ENCODE measurements at regions not wholly inside any gene's neighbourhood (a gene's known extent, or its start where the extent isn't known, plus 50 kb on each side); places are given as distances from the start of the nearest gene placed in this dataset.

- no peak for DNase-seq
- no peak for FAIRE-seq
- Histone ChIP-seq H3K27me3 (ENCODE audit: control insufficient read depth, insufficient read depth, low read length) (no peaks in the 10 kb centered on the region), H3K27ac (ENCODE audit: low read depth in 2 of 2, low read length in 2 of 2) (no peak overlapping the region), H3K9me3 (ENCODE audit: control insufficient read depth in 2 of 3, insufficient read depth in 1 of 3, low read length in 3 of 3) (no peaks in the 10 kb centered on the region), H3K36me3 (ENCODE audit: control insufficient read depth in 2 of 3, insufficient read depth in 3 of 3, low read length in 3 of 3) (no peaks in the 10 kb centered on the region), H3K4me1 (ENCODE audit: control insufficient read depth in 2 of 3, insufficient read depth in 2 of 3, low read depth in 1 of 3, low read length in 3 of 3) (no peaks in the 10 kb centered on the region), H3K4me3 (ENCODE audit: low read length in 3 of 3) (no peak overlapping the region), H3K9ac (ENCODE audit: low read length in 3 of 3) (no peak overlapping the region)
- intact Hi-C loops (cut with DNase I): no loop called here
- no peak for TF ChIP-seq CTCF (IDR thresholded peaks at IDR 0.05; ENCODE audit: borderline replicate concordance, extremely low read depth, insufficient read depth)
Observed at GRCh38 chrX:35017284-35017683, 74.7 kb downstream of the FAM47B start.

GRCh38 chrX:35023683-35024082 is 81.1 kb downstream of the FAM47B start:
- Histone ChIP-seq H3K27ac (ENCODE audit: low read depth in 2 of 2, low read length in 2 of 2) (no peak overlapping the region), H3K27me3 (ENCODE audit: control insufficient read depth, insufficient read depth, low read length) (no peaks in the 10 kb centered on the region), H3K4me3 (ENCODE audit: low read length in 3 of 3) (no peak overlapping the region), H3K9me3 (ENCODE audit: control insufficient read depth in 2 of 3, insufficient read depth in 1 of 3, low read length in 3 of 3) (no peaks in the 10 kb centered on the region), H3K36me3 (ENCODE audit: control insufficient read depth in 2 of 3, insufficient read depth in 3 of 3, low read length in 3 of 3) (no peaks in the 10 kb centered on the region), H3K9ac (ENCODE audit: low read length in 3 of 3) (no peak overlapping the region), H3K4me1 (ENCODE audit: control insufficient read depth in 2 of 3, insufficient read depth in 2 of 3, low read depth in 1 of 3, low read length in 3 of 3) (no peaks in the 10 kb centered on the region)
- intact Hi-C loops (cut with DNase I): no loop called here
- no peak for TF ChIP-seq CTCF (IDR thresholded peaks at IDR 0.05; ENCODE audit: borderline replicate concordance, extremely low read depth, insufficient read depth)
- DNase-seq: no peak
- FAIRE-seq: no peak

- Histone ChIP-seq H3K9me3 (ENCODE audit: control insufficient read depth in 2 of 3, insufficient read depth in 1 of 3, low read length in 3 of 3) (no peaks in the 10 kb centered on the region), H3K36me3 (ENCODE audit: control insufficient read depth in 2 of 3, insufficient read depth in 3 of 3, low read length in 3 of 3) (no peaks in the 10 kb centered on the region), H3K4me3 (ENCODE audit: low read length in 3 of 3) (no peak overlapping the region), H3K4me1 (ENCODE audit: control insufficient read depth in 2 of 3, insufficient read depth in 2 of 3, low read depth in 1 of 3, low read length in 3 of 3) (no peaks in the 10 kb centered on the region), H3K27me3 (ENCODE audit: control insufficient read depth, insufficient read depth, low read length) (no peaks in the 10 kb centered on the region), H3K27ac (ENCODE audit: low read depth in 2 of 2, low read length in 2 of 2) (no peak overlapping the region), H3K9ac (ENCODE audit: low read length in 3 of 3) (no peak overlapping the region)
- FAIRE-seq (no peak), DNase-seq (no peak)
- TF ChIP-seq CTCF (IDR thresholded peaks at IDR 0.05; ENCODE audit: borderline replicate concordance, extremely low read depth, insufficient read depth): no peak
- intact Hi-C loops (cut with DNase I): no loop called here
Observed at GRCh38 chrX:35025820-35026219, 83.2 kb downstream of the FAM47B start.

- no peak overlapping the region for H3K9ac ChIP-seq (ENCODE audit: low read length in 3 of 3)
- H3K36me3 ChIP-seq (ENCODE audit: control insufficient read depth in 2 of 3, insufficient read depth in 3 of 3, low read length in 3 of 3): no peaks in the 10 kb centered on the region
- FAIRE-seq: peak; percentile 69
- no peak for DNase-seq
- TF ChIP-seq CTCF (IDR thresholded peaks at IDR 0.05; ENCODE audit: borderline replicate concordance, extremely low read depth, insufficient read depth): no peak
- no peaks in the 10 kb centered on the region for H3K27me3 ChIP-seq (ENCODE audit: control insufficient read depth, insufficient read depth, low read length)
- H3K9me3 ChIP-seq (ENCODE audit: control insufficient read depth in 2 of 3, insufficient read depth in 1 of 3, low read length in 3 of 3): no peaks in the 10 kb centered on the region
- H3K27ac ChIP-seq (ENCODE audit: low read depth in 2 of 2, low read length in 2 of 2): no peak overlapping the region
- no peak overlapping the region for H3K4me3 ChIP-seq (ENCODE audit: low read length in 3 of 3)
- H3K4me1 ChIP-seq (ENCODE audit: control insufficient read depth in 2 of 3, insufficient read depth in 2 of 3, low read depth in 1 of 3, low read length in 3 of 3): no peaks in the 10 kb centered on the region
- intact Hi-C loops (cut with DNase I): no loop called here
Observed at GRCh38 chrX:35040871-35041270, 98.3 kb downstream of the FAM47B start.

Data from kidney (tissue), 13 donors.